GM12878 (cell line): ENCODE measurements at regions not wholly inside any gene's neighbourhood (a gene's known extent, or its start where the extent isn't known, plus 50 kb on each side); places are given as distances from the start of the nearest gene placed in this dataset.

ENCODE experiments used
- ATAC-seq: fragments of 200-7000 bp; cut with Tn5 transposase; 3 replicates; pipeline ENCODE4 v1.9.1; 2020; ENCODE audit warnings: mild to moderate bottlenecking, moderate library complexity
- BruUV-seq: library from RNA; stranded (reverse); fragments of 400-500 nt; replicated peaks from 2 replicates; lab custom pipeline; 2021; lab: Mats Ljungman, UMichigan
- CTCF ChIA-PET: fragments of 300-600 bp; sonication (Branson Sonifier 250); formaldehyde crosslinking; extraction: SDS; loops from one replicate; lab custom pipeline; 2021; ENCODE audit warnings: inconsistent platforms; lab: Yijun Ruan, JAX
- POLR2A ChIA-PET: fragments of 350-600 bp; formaldehyde crosslinking; extraction: SDS; loops from one replicate; lab custom pipeline; 2021; ENCODE audit warnings: inconsistent platforms; lab: Charles Lee
- RAD21 ChIA-PET: fragments of 300-600 bp; sonication (Branson Sonifier 250); formaldehyde crosslinking; loops from one replicate; lab custom pipeline; 2023; ENCODE audit warnings: antibody characterized with exemption; ENCODE audit not compliant: unreplicated experiment; lab: Charles Lee
- SMC1A ChIA-PET: fragments of 300-600 bp; sonication (Branson Sonifier 250); formaldehyde crosslinking; loops from one replicate; lab custom pipeline; 2023; ENCODE audit not compliant: unreplicated experiment, uncharacterized antibody; lab: Charles Lee
- DNase-seq: peaks from one replicate; pipeline ENCODE4 v3.0.0-alpha.2; 2011; ENCODE audit warnings: low read depth, low spot score
- FAIRE-seq: peaks from 3 replicates; lab custom pipeline; 2011; peaks lifted over from hg19 to GRCh38; lab: Jason Lieb, UNC
- H2AFZ ChIP-seq: 2 replicates; pipeline ENCODE4 v1.6.0; 2011; ENCODE audit warnings: low read depth, low read length, control low read depth; ENCODE audit not compliant: control insufficient read depth
- H3K27ac ChIP-seq: 2 replicates; pipeline ENCODE4 v1.5.1; 2011; ENCODE audit warnings: control low read depth; ENCODE audit not compliant: control insufficient read depth, insufficient read depth
- H3K27me3 ChIP-seq, 2 experiments: replicated peaks in 1 of 2; 2 replicates each; pipeline versions ENCODE4 v1.6.0 to v1.6.1; 2011; ENCODE audit warnings: low read length in 1 of 2; ENCODE audit not compliant: control insufficient read depth in 2 of 2, insufficient read depth in 2 of 2
- H3K36me3 ChIP-seq, 2 experiments: 2 replicates each; pipeline ENCODE4 v1.5.1; 2011; ENCODE audit warnings: low read length in 1 of 2; ENCODE audit not compliant: control insufficient read depth in 2 of 2, insufficient read depth in 2 of 2
- H3K4me1 ChIP-seq: 2 replicates; pipeline ENCODE4 v1.6.1; 2011; ENCODE audit warnings: mild to moderate bottlenecking, low read length, moderate library complexity, mixed read lengths; ENCODE audit not compliant: control insufficient read depth, insufficient read depth
- H3K4me2 ChIP-seq: 2 replicates; pipeline ENCODE4 v1.6.0; 2011; ENCODE audit warnings: control low read depth; ENCODE audit not compliant: control insufficient read depth, insufficient read depth
- H3K4me3 ChIP-seq: fragments of 200-600 bp; sonication (generic); 2 replicates; pipeline ENCODE4 v1.5.1; 2016
- H3K79me2 ChIP-seq: 2 replicates; pipeline ENCODE4 v1.6.0; 2011; ENCODE audit warnings: low read length; ENCODE audit not compliant: control insufficient read depth, insufficient read depth
- H3K9ac ChIP-seq: 2 replicates; pipeline ENCODE4 v1.8.0; 2011; ENCODE audit warnings: low read length, control low read depth, mixed read lengths; ENCODE audit not compliant: control insufficient read depth, insufficient read depth
- H3K9me3 ChIP-seq: replicated peaks from 3 replicates; pipeline ENCODE4 v1.5.1; 2011; ENCODE audit warnings: mild to moderate bottlenecking, low read length; ENCODE audit not compliant: control insufficient read depth, insufficient read depth
- H4K20me1 ChIP-seq: 2 replicates; pipeline ENCODE4 v1.6.0; 2011; ENCODE audit not compliant: control insufficient read depth, insufficient read depth
- BHLHE40 ChIP-seq, 2 experiments: fragments of 450-650 bp in 1 of 2; IDR thresholded peaks; 2 replicates each; pipeline ENCODE4 v1.6.1; 2011 to 2017; ENCODE audit warnings: low read depth in 2 of 2, borderline replicate concordance in 1 of 2, improper control_type of control experiment in 1 of 2, low read length in 1 of 2, mild to moderate bottlenecking in 1 of 2
- IRF4 ChIP-seq: IDR thresholded peaks from 2 replicates; pipeline ENCODE4 v1.6.1; 2011; ENCODE audit warnings: low read depth, low read length
- PAX5 ChIP-seq: IDR thresholded peaks from 2 replicates; pipeline ENCODE4 v1.6.1; 2011; ENCODE audit warnings: low read depth, low read length, borderline replicate concordance
- POLR2AphosphoS2 ChIP-seq: IDR thresholded peaks from 2 replicates; pipeline ENCODE4 v1.6.1; 2011; ENCODE audit warnings: low read depth, mild to moderate bottlenecking, low read length, improper control_type of control experiment, moderate library complexity
- RB1 ChIP-seq: fragments of 450-650 bp; formaldehyde crosslinking; IDR thresholded peaks from 2 replicates; pipeline ENCODE4 v1.6.1; 2017; ENCODE audit warnings: mild to moderate bottlenecking, borderline replicate concordance
- SIN3A ChIP-seq: IDR thresholded peaks from 2 replicates; pipeline ENCODE4 v1.6.1; 2012; ENCODE audit warnings: low read depth, low read length, improper control_type of control experiment
- SMC3 ChIP-seq: IDR thresholded peaks from 2 replicates; pipeline ENCODE4 v1.6.1; 2011; ENCODE audit warnings: low read length, improper control_type of control experiment, borderline replicate concordance
- WGBS: methylation state at CpG from one replicate; pipeline ENCODE4 v1.1.6; 2016; ENCODE audit warnings: low lambda C conversion rate; ENCODE audit not compliant: insufficient replicate concordance, insufficient coverage; ENCODE audit errors: missing lambda C conversion rate; 5-methylcytosine and 5-hydroxymethylcytosine counted together
- in situ Hi-C: fragments of 300-500 bp; cut with MboI; formaldehyde crosslinking; loops from 9 replicates; pipeline ENCODE4 v1.14.3; 2018; ENCODE audit warnings: mixed read lengths
- intact Hi-C: fragments of 100-400 bp; cut with micrococcal nuclease; formaldehyde crosslinking; loops from one replicate; pipeline ENCODE4 v1.14.2; 2022; ENCODE audit not compliant: unreplicated experiment
- TF ChIP-seq, protein P1 (sequence below): fragments of 450-650 bp; IDR thresholded peaks from 2 replicates; pipeline ENCODE4 v1.6.1; 2016; ENCODE audit warnings: mild to moderate bottlenecking, moderate library complexity, borderline replicate concordance
- TF ChIP-seq, protein P2 (sequence below): fragments of 150-350 bp; IDR thresholded peaks from 2 replicates; pipeline ENCODE4 v1.6.1; 2016; ENCODE audit warnings: low read depth, low read length

DNA sequence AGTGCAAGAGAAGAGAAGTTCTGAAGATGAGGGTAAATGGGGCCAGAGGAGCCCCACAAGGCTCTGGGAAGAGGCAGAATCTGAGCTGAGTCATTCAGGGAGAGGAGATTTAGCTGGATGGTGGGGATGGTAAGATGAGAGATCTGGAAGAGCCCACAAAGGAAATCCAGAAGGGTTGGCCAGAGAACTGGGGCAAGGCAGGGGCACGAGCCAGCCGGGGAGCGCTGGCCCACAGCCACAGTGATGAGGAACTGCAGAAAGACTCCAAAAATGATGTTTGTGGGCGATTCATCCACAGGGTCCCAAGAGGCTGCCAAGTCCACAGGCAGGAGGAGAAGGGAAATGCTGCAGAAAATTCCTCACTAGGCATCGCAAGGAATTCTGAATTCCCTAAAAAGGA lies 75.9 kb upstream of the ATP2B2 start:
- Histone ChIP-seq H3K36me3 (no peaks in the 10 kb centered on the region), H3K4me2 (no peak overlapping the region), H3K9ac (no peak overlapping the region), H3K27ac (no peak overlapping the region), H3K79me2 (no peaks in the 10 kb centered on the region), H3K27me3 (peaks cover 0 to 6% of the 10 kb centered on the region in 2 experiments; a peak in 3 of 4 replicates), H3K4me3 (no peak overlapping the region), H4K20me1 (no peaks in the 10 kb centered on the region), H3K4me1 (no peaks in the 10 kb centered on the region), H2AFZ (no peak overlapping the region), H3K9me3 (no peaks in the 10 kb centered on the region)
- BruUV-seq = no TSS peak
- 42% methylated on average over 5 of the region's 5 CpGs for WGBS
- ChIA-PET SMC1A (interaction anchor here (1.1 kb wide), 1 partner anchor 19 kb away, joined by 3 read pairs; no protein-coding TSS in a partner anchor), CTCF (no interaction called here), POLR2A (no interaction called here), RAD21 (no interaction called here)
- no peak for DNase-seq
- intact Hi-C loops = no loop called here
- ATAC-seq = no peak
- FAIRE-seq = no peak
- TF ChIP-seq, protein P1, sequence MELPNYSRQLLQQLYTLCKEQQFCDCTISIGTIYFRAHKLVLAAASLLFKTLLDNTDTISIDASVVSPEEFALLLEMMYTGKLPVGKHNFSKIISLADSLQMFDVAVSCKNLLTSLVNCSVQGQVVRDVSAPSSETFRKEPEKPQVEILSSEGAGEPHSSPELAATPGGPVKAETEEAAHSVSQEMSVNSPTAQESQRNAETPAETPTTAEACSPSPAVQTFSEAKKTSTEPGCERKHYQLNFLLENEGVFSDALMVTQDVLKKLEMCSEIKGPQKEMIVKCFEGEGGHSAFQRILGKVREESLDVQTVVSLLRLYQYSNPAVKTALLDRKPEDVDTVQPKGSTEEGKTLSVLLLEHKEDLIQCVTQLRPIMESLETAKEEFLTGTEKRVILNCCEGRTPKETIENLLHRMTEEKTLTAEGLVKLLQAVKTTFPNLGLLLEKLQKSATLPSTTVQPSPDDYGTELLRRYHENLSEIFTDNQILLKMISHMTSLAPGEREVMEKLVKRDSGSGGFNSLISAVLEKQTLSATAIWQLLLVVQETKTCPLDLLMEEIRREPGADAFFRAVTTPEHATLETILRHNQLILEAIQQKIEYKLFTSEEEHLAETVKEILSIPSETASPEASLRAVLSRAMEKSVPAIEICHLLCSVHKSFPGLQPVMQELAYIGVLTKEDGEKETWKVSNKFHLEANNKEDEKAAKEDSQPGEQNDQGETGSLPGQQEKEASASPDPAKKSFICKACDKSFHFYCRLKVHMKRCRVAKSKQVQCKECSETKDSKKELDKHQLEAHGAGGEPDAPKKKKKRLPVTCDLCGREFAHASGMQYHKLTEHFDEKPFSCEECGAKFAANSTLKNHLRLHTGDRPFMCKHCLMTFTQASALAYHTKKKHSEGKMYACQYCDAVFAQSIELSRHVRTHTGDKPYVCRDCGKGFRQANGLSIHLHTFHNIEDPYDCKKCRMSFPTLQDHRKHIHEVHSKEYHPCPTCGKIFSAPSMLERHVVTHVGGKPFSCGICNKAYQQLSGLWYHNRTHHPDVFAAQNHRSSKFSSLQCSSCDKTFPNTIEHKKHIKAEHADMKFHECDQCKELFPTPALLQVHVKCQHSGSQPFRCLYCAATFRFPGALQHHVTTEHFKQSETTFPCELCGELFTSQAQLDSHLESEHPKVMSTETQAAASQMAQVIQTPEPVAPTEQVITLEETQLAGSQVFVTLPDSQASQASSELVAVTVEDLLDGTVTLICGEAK = no peak
- TF ChIP-seq SIN3A (no peak), PAX5 (no peak), SMC3 (no peak), POLR2AphosphoS2 (no peak), IRF4 (no peak), RB1 (no peak), BHLHE40 (IDR thresholded peaks at IDR 0.05; ENCODE audit: borderline replicate concordance in 1 of 2, low read depth in 2 of 2, low read length in 1 of 2) (no peak)
- TF ChIP-seq, protein P2, sequence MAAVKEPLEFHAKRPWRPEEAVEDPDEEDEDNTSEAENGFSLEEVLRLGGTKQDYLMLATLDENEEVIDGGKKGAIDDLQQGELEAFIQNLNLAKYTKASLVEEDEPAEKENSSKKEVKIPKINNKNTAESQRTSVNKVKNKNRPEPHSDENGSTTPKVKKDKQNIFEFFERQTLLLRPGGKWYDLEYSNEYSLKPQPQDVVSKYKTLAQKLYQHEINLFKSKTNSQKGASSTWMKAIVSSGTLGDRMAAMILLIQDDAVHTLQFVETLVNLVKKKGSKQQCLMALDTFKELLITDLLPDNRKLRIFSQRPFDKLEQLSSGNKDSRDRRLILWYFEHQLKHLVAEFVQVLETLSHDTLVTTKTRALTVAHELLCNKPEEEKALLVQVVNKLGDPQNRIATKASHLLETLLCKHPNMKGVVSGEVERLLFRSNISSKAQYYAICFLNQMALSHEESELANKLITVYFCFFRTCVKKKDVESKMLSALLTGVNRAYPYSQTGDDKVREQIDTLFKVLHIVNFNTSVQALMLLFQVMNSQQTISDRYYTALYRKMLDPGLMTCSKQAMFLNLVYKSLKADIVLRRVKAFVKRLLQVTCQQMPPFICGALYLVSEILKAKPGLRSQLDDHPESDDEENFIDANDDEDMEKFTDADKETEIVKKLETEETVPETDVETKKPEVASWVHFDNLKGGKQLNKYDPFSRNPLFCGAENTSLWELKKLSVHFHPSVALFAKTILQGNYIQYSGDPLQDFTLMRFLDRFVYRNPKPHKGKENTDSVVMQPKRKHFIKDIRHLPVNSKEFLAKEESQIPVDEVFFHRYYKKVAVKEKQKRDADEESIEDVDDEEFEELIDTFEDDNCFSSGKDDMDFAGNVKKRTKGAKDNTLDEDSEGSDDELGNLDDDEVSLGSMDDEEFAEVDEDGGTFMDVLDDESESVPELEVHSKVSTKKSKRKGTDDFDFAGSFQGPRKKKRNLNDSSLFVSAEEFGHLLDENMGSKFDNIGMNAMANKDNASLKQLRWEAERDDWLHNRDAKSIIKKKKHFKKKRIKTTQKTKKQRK = no peak
- in situ Hi-C loops = no loop called here
